22Rv1 (cell line): ENCODE measurements at regions not wholly inside any gene's neighbourhood (a gene's known extent, or its start where the extent isn't known, plus 50 kb on each side); places are given as distances from the start of the nearest gene placed in this dataset.

Experiments
- H3K27ac ChIP-seq: fragments of 450-650 bp; 2 replicates; pipeline ENCODE4 v1.5.1; 2017
- CTCF ChIP-seq: fragments of 450-650 bp; IDR thresholded peaks from 2 replicates; pipeline ENCODE4 v1.5.1; 2017; ENCODE audit warnings: mild to moderate bottlenecking
- ZFX ChIP-seq: fragments of 450-650 bp; IDR thresholded peaks from 2 replicates; pipeline ENCODE4 v1.6.1; 2017; ENCODE audit warnings: antibody characterized with exemption, borderline replicate concordance

GRCh38 chr6:15956205-15957106, 172.4 kb upstream of the MYLIP start:
- TF ChIP-seq ZFX (no peak), CTCF (no peak)
- no peak overlapping the region for H3K27ac ChIP-seq

- TF ChIP-seq ZFX (no peak), CTCF (no peak)
- H3K27ac ChIP-seq = no peak overlapping the region
Observed at GRCh38 chr6:15955484-15955883, 173.4 kb upstream of the MYLIP start.

GRCh38 chr6:15953152-15953880, 175.6 kb upstream of the MYLIP start:
- TF ChIP-seq CTCF = no peak
- no peak for TF ChIP-seq ZFX
- no peak overlapping the region for H3K27ac ChIP-seq

- TF ChIP-seq CTCF (no peak), ZFX (no peak)
- no peak overlapping the region for H3K27ac ChIP-seq
Observed at GRCh38 chr6:15952231-15953151, 176.4 kb upstream of the MYLIP start.

GRCh38 chr6:15950962-15951569, 177.8 kb upstream of the MYLIP start:
- H3K27ac ChIP-seq = peak overlapping the region; percentile 76; the same call in 1 of the 2 replicates
- no peak for TF ChIP-seq CTCF
- no peak for TF ChIP-seq ZFX

- peak overlapping the region; percentile 76 for H3K27ac ChIP-seq
- no peak for TF ChIP-seq CTCF
- TF ChIP-seq ZFX = no peak
Observed at GRCh38 chr6:15949982-15950381, 178.9 kb upstream of the MYLIP start.
